Stimulated activated CD4-positive, alpha-beta T cell treated with anti-CD3 and anti-CD28 coated beads, Interleukin-2, amount 100 ng/mL, for 4 hours (primary cell): ENCODE measurements at regions not wholly inside any gene's neighbourhood (a gene's known extent, or its start where the extent isn't known, plus 50 kb on each side); places are given as distances from the start of the nearest gene placed in this dataset.
"Not testable (repeated sequence)": the region's sequence is repeated elsewhere in the genome, so short reads cannot be mapped to it uniquely, and the experiment has no call there.

Experiments used
- DNase-seq: peaks from one replicate; pipeline ENCODE4 v3.0.0-alpha.2; 2020; ENCODE audit warnings: low read depth

DNA sequence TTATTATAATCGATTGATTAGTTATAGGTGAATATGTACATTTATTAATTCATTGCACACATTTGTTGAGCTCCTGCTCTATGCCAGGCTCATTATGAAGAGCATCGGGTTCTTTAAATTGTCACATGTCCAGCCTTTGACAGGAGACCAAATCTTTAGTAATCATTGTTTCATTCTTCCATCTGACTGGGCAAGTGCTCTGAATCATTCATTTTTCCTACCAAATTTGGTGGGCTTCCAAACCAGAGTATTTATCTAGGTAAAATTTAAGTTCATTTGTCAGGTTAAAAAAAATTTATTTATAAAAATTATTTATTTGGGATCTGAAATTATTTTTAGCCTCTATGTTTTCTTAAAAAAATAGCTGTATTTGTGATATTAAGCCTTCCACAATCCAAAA, 404.9 kb upstream of the MMS22L start:
- DNase-seq, result no peak

DNA sequence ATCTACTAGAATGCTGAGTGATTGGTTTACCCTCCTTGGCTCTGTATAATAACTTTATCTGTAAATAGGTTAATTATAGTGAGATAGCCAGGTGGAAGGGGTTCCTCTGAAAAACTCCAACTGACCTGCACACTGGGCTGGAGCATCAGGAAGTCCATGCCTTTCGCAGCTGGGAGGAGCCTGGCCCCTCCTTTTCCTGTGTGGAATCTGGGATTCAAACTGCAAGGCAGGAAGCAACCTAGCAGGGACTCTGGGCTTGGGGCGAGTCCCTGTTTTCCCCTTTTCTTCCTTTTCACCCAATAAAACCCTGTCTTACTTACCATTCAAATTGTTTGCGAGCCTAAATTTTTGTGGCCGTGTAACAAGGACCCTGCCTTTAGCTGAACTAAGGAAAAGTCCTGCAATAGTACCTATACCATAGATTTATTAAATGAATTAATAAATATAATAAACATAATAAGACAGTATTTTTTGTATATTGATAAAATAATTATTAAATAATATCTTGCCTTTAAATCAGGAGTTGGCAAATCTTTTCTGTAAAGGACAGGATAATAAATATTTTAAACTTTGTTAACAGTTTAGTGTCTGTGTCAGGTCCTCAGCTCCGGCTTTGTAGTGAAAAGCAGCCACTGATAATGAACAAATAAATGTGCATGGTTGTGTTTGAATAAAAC, 406.2 kb upstream of the MMS22L start:
- DNase-seq, result no peak

DNA sequence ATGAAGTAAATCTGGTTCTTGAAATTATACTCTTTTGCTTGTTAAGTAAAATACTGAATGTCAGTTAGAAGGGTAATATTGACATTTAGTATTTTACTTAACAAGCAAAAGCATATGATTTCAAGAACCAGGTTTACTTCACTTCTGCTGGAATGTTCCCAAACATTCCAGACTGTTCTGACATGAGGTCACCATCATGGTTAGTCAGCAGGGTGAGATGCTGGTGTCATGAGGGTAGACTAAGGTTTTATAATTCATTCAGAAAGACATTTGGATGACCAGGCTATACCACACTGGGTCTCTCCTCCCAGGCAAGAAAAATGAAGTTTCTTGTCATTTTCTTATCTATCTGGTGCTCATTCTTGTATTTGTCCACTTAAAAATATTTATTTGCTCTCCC, 414.4 kb upstream of the MMS22L start:
- DNase-seq, result no peak

- DNase-seq, result no peak
Measured at GRCh38 chr6:97701801-97702200, 418.8 kb upstream of the MMS22L start.

DNA sequence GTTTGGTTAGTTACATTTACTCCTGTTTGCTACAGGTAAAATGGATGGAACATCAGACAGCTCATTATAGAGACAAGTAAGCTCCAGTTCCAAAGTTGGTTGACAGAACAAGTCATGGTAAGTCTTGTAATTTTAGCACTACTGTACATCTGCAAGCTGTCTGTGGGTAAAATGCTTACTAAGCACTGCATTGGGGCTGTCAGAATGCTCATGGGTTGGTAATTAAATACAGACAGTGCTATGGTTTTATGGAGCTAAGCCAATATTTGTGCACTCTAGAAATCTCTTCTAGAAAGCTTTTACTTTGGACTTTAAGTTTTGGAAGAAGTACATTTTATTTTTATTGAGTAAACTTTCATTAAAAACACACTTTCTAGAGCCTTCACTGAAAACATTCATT, 419.2 kb upstream of the MMS22L start:
- no peak for DNase-seq

GRCh38 chr6:97703661-97704060, 420.6 kb upstream of the MMS22L start:
- DNase-seq, result no peak

GRCh38 chr6:97705568-97705967, 422.6 kb upstream of the MMS22L start:
- no peak for DNase-seq

GRCh38 chr6:97712751-97713150, 429.7 kb upstream of the MMS22L start:
- no peak for DNase-seq

GRCh38 chr6:97714772-97715171, 431.8 kb upstream of the MMS22L start:
- DNase-seq, result no peak

DNA sequence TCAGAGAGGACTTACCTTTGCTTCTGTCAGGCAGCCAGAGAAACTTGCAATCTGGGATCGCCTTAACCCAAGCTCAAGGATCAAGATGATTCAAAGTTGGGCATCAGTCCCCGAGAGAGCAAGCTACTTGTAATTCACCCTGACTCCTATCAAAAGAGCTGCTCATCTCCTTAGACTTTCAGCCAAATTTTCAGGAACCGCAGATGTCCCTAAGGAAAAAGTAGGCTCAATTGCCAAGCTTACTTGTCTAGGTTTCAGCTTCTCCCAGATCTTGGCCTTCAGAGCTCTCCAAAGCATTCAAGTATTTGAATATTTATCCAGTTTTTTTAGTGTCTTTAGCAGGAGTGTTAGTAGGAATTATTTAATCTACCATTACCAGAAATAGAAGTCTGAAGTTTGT, 434.1 kb upstream of the MMS22L start:
- no peak for DNase-seq

DNA sequence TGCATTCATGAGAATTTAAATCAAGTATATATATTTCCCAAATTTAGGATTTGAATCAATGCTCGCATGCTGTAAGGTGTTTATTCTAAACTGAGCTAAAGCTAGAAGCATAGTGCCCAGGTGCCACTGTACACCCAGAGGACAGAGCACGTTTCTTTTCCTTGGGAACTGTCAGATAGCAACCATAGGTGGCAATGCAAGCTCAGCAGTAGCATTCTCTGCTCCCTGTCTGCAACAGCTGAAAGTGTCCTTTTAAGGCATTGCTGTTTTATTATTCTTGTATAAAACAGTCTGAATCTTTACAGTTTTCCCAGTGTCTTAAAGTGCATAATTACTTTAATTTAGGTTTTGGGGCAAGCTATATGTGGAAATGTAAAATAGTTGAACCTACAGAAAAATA, 443.4 kb upstream of the MMS22L start:
- DNase-seq, result no peak

GRCh38 chr6:97732045-97732444, 449.0 kb upstream of the MMS22L start:
- no peak for DNase-seq

GRCh38 chr6:97757575-97757974, 474.6 kb upstream of the MMS22L start:
- no peak for DNase-seq

DNA sequence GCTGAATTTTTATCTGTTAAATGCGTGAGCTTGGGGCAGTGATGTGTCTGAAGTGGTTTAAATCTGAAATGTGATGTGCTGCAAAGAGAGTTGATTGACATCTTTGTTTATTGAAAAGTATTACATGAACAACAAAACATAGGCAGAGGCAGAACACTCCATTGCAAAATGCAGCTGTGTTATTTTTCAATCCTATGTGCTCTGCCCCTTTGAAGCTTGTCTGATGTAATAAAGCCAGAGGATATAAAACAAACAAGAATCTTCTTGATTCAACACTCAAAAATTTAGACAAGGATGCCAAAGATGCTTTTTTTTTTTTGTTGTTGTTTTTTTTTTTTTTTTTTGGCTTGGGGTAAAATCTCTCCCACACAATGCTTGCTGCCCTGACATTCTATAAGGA, 482.4 kb upstream of the MMS22L start:
- no peak for DNase-seq

- no peak for DNase-seq
Measured at GRCh38 chr6:97771372-97771771, 488.4 kb upstream of the MMS22L start.

DNA sequence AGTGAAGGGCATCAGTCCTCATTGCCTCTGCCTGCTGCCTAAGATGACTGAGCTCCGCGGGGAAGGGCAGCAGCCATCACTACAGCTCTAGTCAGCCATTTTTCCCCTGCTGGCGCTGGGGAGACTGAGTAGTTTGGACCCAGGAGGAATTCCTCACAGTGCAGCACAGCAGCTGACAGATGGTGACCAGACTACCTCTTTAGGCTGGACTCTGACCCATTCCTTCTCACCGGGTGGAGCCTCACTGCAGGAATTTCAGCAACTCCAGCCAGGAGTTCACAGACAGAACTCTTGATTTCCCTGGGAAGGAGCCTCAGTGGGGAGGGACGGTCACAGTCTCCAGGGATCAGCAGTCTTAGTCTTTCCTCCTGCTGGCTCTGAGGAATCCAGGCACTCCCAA, 492.0 kb upstream of the MMS22L start:
- DNase-seq, result no peak

DNA sequence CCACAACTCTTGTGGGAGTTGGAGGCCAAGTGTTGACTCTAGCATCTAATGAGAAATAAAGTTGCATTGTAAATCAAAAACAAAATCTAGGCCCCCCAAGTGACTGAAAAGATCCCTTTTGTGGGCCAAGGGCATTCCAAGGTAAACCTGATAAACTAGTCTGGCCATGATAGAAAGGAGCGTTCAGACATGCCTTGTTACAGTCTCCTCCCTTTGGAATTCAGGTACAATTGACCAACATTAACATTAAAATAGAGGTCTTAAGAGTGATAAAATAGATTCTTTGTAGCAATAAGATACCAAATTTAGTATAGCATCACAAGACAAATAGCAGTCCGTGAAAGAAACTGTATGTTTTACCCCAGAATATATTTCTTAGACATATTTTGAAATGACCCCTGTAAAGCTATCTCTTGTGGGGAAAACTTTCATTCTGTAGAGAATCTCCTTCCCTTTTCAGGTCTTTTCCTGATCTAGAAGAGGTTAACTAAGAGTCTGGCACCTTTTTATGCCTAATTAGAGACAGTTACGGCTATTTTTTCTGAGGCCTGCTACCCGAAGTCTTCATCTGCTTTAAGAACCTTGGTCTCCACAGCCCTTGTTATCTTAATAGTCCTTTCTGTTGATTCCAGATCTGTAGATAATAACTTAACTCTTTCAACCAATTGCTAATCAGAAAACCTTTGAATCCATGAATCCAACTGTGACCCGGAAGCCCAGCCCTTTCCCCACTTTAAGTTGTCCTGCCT, 495.4 kb upstream of the MMS22L start:
- DNase-seq, result no peak

DNA sequence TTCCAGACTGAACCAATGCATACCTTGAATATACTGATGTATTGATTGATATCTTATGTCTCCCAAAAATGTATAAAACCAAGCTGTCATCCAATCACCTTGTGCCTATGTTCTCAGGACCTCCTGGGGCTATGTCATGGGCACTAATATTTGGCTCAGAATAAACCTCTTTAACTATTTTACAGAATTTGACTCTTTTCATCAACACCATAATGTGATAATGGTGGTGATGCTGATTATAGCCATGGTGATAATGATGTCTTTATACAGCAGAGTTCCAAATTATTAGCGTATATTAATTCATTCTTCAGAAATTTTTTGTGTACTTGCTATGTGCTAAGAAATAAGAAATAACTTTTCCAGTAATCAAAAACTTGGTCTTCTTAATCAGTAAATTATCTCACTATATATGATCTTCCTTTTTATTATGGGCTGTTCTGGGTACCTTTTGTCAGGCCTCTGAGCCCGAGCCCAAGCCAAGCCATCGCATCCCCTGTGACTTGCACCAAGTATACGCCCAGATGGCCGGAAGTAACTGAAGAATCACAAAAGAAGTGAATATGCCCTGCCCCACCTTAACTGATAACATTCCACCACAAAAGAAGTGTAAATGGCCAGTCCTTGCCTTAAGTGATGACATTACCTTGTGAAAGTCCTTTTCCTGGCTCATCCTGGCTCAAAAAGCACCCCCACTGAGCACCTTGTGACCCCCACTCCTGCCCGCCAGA, 496.2 kb upstream of the MMS22L start:
- not testable (repeated sequence) for DNase-seq

GRCh38 chr6:97790926-97791590, 508.0 kb upstream of the MMS22L start:
- no peak for DNase-seq

- DNase-seq, result no peak
Measured at GRCh38 chr6:97805596-97805995, 522.6 kb upstream of the MMS22L start.

- DNase-seq, result no peak
Measured at GRCh38 chr6:97812940-97813339, 529.9 kb upstream of the MMS22L start.

DNA sequence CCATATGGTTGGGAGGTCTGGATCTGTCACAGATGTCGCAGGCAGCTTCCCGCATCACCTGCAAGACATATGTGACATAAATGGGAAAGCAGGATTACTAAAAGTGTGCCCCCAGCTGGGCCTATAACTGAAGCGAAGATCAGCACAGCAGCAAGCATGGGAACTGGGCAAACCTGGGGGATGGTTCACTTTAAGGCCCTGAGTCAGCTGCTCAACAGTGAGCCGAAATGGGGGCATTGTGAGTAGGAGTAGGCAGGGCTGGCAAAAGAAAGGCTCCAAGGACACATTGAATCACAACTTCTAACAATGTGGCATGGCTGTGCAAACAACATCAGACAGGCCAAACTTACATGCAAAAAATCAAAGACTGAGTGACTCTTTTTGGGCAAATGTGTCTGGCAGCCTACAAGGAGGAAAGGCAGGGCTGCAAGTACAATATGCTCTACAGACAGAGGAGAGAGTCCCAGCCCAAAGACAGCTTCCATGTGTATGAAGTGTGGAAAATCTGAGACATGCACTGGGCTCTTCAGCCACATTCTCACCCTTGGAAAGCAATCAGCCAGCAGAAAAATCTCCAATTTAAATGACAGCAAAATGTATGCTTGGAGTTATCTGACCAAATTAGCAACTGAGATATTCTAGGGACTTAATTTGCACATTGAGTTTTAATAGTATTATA, 531.0 kb upstream of the MMS22L start:
- DNase-seq, result no peak
